Peyer's patch (tissue), 4 donors: ENCODE measurements at regions not wholly inside any gene's neighbourhood (a gene's known extent, or its start where the extent isn't known, plus 50 kb on each side); places are given as distances from the start of the nearest gene placed in this dataset.

Experiments used
- DNase-seq, 3 donors: peaks; one replicate each; pipeline ENCODE4 v3.0.0-alpha.2; 2017 to 2019
- H3K27ac ChIP-seq, 4 donors: fragments of 200-600 bp; sonication (generic); one replicate each; pipeline ENCODE4 v1.5.1; 2016 to 2019
- H3K27me3 ChIP-seq, 2 donors: fragments of 200-600 bp; sonication (generic); one replicate each; pipeline ENCODE4 v1.5.1; 2019
- H3K36me3 ChIP-seq, 3 donors: fragments of 200-600 bp; sonication (generic); one replicate each; pipeline ENCODE4 v1.5.1; 2016 to 2019
- H3K4me1 ChIP-seq, 4 donors: fragments of 200-600 bp; sonication (generic); one replicate each; pipeline ENCODE4 v1.5.1; 2016 to 2019
- H3K4me3 ChIP-seq, 4 donors: fragments of 200-600 bp; sonication (generic); 1 replicate in 3 of 4; 2 replicates in 1 of 4; pipeline ENCODE4 v1.5.1; 2016 to 2019; ENCODE audit warnings: mild to moderate bottlenecking in 1 of 4
- H3K9me3 ChIP-seq, 4 donors: fragments of 200-600 bp; sonication (generic); one replicate each; pipeline ENCODE4 v1.5.1; 2016 to 2019; ENCODE audit warnings: mild to moderate bottlenecking in 1 of 4
- CTCF ChIP-seq, 6 experiments: fragments of 450-650 bp in 4 of 6; fragments of 200-600 bp in 2 of 6; sonication (generic) in 1 of 6; IDR thresholded peaks; one replicate each; pipeline ENCODE4 v1.5.1; 2017 to 2019; ENCODE audit warnings: antibody characterized with exemption in 6 of 6, mild to moderate bottlenecking in 3 of 6, moderate library complexity in 1 of 6
- POLR2A ChIP-seq, 2 donors: fragments of 450-650 bp; IDR thresholded peaks; one replicate each; pipeline ENCODE4 v1.5.1; 2017; ENCODE audit warnings: antibody characterized with exemption in 2 of 2, mild to moderate bottlenecking in 2 of 2, moderate library complexity in 2 of 2

- H3K9me3 ChIP-seq, result no peaks in the 10 kb centered on the region
- no peak for TF ChIP-seq POLR2A (IDR thresholded peaks at IDR 0.05)
- no peak for TF ChIP-seq CTCF (IDR thresholded peaks at IDR 0.05)
- no peak overlapping the region for H3K4me3 ChIP-seq
- DNase-seq, result peak in 2 of 3 donors; percentile 7 to 37
- H3K36me3 ChIP-seq, result no peaks in the 10 kb centered on the region
- no peaks in the 10 kb centered on the region for H3K27me3 ChIP-seq
- no peak overlapping the region for H3K27ac ChIP-seq
- H3K4me1 ChIP-seq, result peaks cover 0 to 8% (median 0%) of the 10 kb centered on the region in 4 donors
These were observed 52.7 kb upstream of the ODC1 start for GRCh38 chr2:10500601-10501361.

GRCh38 chr2:10499911-10500521 is 51.9 kb upstream of the ODC1 start:
- no peaks in the 10 kb centered on the region for H3K27me3 ChIP-seq
- H3K4me3 ChIP-seq, result no peak overlapping the region
- TF ChIP-seq POLR2A (IDR thresholded peaks at IDR 0.05) (no peak), CTCF (IDR thresholded peaks at IDR 0.05) (no peak)
- no peaks in the 10 kb centered on the region for H3K9me3 ChIP-seq
- peaks cover 0 to 8% (median 0%) of the 10 kb centered on the region in 4 donors for H3K4me1 ChIP-seq
- peak in 2 of 3 donors; percentile 13 to 42 for DNase-seq
- no peaks in the 10 kb centered on the region for H3K36me3 ChIP-seq
- H3K27ac ChIP-seq, result no peak overlapping the region

- peak in 2 of 3 donors; percentile 11 to 24 for DNase-seq
- TF ChIP-seq POLR2A (IDR thresholded peaks at IDR 0.05), result no peak
- no peak for TF ChIP-seq CTCF (IDR thresholded peaks at IDR 0.05)
- no peaks in the 10 kb centered on the region for H3K36me3 ChIP-seq
These were observed 51.3 kb upstream of the ODC1 start for GRCh38 chr2:10499275-10499907.

GRCh38 chr2:10498525-10499274 is 50.6 kb upstream of the ODC1 start:
- Histone ChIP-seq H3K4me3 (no peak overlapping the region), H3K27me3 (no peaks in the 10 kb centered on the region), H3K36me3 (no peaks in the 10 kb centered on the region), H3K9me3 (no peaks in the 10 kb centered on the region), H3K4me1 (peaks cover 0 to 16% (median 3%) of the 10 kb centered on the region in 4 donors), H3K27ac (no peak overlapping the region)
- no peak for TF ChIP-seq POLR2A (IDR thresholded peaks at IDR 0.05)
- no peak for TF ChIP-seq CTCF (IDR thresholded peaks at IDR 0.05)
- DNase-seq, result peak in 2 of 3 donors; percentile 8 to 18

More at GRCh38 chr2:10499275-10499907, 51.3 kb upstream of the ODC1 start:
- Histone ChIP-seq H3K9me3 (no peaks in the 10 kb centered on the region), H3K27me3 (no peaks in the 10 kb centered on the region), H3K4me1 (peaks cover 0 to 9% (median 0%) of the 10 kb centered on the region in 4 donors), H3K4me3 (no peak overlapping the region), H3K27ac (no peak overlapping the region)
